Trophoblast cell (in vitro differentiated cells and primary cell): ENCODE measurements at regions not wholly inside any gene's neighbourhood (a gene's known extent, or its start where the extent isn't known, plus 50 kb on each side); places are given as distances from the start of the nearest gene placed in this dataset.
A peak's percentile ranks its signal among the peaks of the same experiment; 100 is the strongest.

Experiments used
- DNase-seq, 2 donors: peaks; one replicate each; pipeline ENCODE4 v3.0.0-alpha.2; 2016
- H2AFZ ChIP-seq: 2 replicates; pipeline ENCODE4 v1.6.1; 2013; ENCODE audit warnings: low read length, moderate library complexity, mild to moderate bottlenecking; ENCODE audit not compliant: insufficient read depth, poor library complexity
- H2AK5ac ChIP-seq: 2 replicates; pipeline ENCODE4 v1.6.1; 2013; ENCODE audit warnings: mild to moderate bottlenecking, low read length
- H2BK120ac ChIP-seq: 2 replicates; pipeline ENCODE4 v1.6.1; 2013; ENCODE audit warnings: low read length, mild to moderate bottlenecking, moderate library complexity; ENCODE audit not compliant: insufficient read depth, poor library complexity
- H2BK12ac ChIP-seq: 2 replicates; pipeline ENCODE4 v1.6.1; 2013; ENCODE audit warnings: mild to moderate bottlenecking, low read length, moderate library complexity
- H2BK5ac ChIP-seq: 2 replicates; pipeline ENCODE4 v1.6.1; 2013; ENCODE audit warnings: low read length, low read depth, moderate library complexity, mild to moderate bottlenecking; ENCODE audit not compliant: poor library complexity
- H3K14ac ChIP-seq: 2 replicates; pipeline ENCODE4 v1.6.1; 2013; ENCODE audit warnings: mild to moderate bottlenecking, low read length
- H3K18ac ChIP-seq: 2 replicates; pipeline ENCODE4 v1.6.1; 2013; ENCODE audit warnings: mild to moderate bottlenecking, low read length
- H3K23ac ChIP-seq: 2 replicates; pipeline ENCODE4 v1.6.1; 2013; ENCODE audit warnings: low read length
- H3K27ac ChIP-seq: 2 replicates; pipeline ENCODE4 v1.5.1; 2013; ENCODE audit warnings: low read depth, mild to moderate bottlenecking, inconsistent platforms, low read length, moderate library complexity
- H3K27me3 ChIP-seq: 2 replicates; pipeline ENCODE4 v1.6.1; 2013; ENCODE audit warnings: inconsistent platforms, mild to moderate bottlenecking, low read length, moderate library complexity; ENCODE audit not compliant: insufficient read depth
- H3K36me3 ChIP-seq, 2 experiments: 1 replicate in 1 of 2; 2 replicates in 1 of 2; pipeline ENCODE4 v1.6.1; 2013; ENCODE audit warnings: low read length in 2 of 2, mild to moderate bottlenecking in 2 of 2, moderate library complexity in 1 of 2; ENCODE audit not compliant: insufficient read depth in 2 of 2, control insufficient read depth in 1 of 2
- H3K4ac ChIP-seq: 2 replicates; pipeline ENCODE4 v1.6.1; 2013; ENCODE audit warnings: low read depth, mild to moderate bottlenecking, low read length, moderate library complexity
- H3K4me1 ChIP-seq, 2 experiments: 1 replicate in 1 of 2; 2 replicates in 1 of 2; pipeline ENCODE4 v1.6.1; 2013; ENCODE audit warnings: low read length in 2 of 2, mild to moderate bottlenecking in 2 of 2, moderate library complexity in 1 of 2; ENCODE audit not compliant: insufficient read depth in 2 of 2, control insufficient read depth in 1 of 2
- H3K4me2 ChIP-seq: 2 replicates; pipeline ENCODE4 v1.6.1; 2013; ENCODE audit warnings: inconsistent platforms, mild to moderate bottlenecking, low read length, moderate library complexity
- H3K4me3 ChIP-seq: 2 replicates; pipeline ENCODE4 v1.5.1; 2013; ENCODE audit warnings: mild to moderate bottlenecking, low read depth, low read length, inconsistent platforms
- H3K79me1 ChIP-seq: one replicate; pipeline ENCODE4 v1.6.1; 2013; ENCODE audit warnings: low read length
- H3K79me2 ChIP-seq: 2 replicates; pipeline ENCODE4 v1.6.1; 2013; ENCODE audit warnings: low read length, mild to moderate bottlenecking; ENCODE audit not compliant: control insufficient read depth, insufficient read depth, poor library complexity
- H3K9ac ChIP-seq: 2 replicates; pipeline ENCODE4 v1.6.1; 2013; ENCODE audit warnings: mild to moderate bottlenecking, low read length
- H3K9me3 ChIP-seq: 2 replicates; pipeline ENCODE4 v1.6.1; 2013; ENCODE audit warnings: low read depth, mild to moderate bottlenecking, control low read depth, inconsistent platforms, low read length; ENCODE audit not compliant: insufficient read depth
- H4K12ac ChIP-seq: 2 replicates; pipeline ENCODE4 v1.6.1; 2013; ENCODE audit warnings: low read depth, mild to moderate bottlenecking, low read length, moderate library complexity
- H4K8ac ChIP-seq: 2 replicates; pipeline ENCODE4 v1.6.1; 2013; ENCODE audit warnings: low read depth, mild to moderate bottlenecking, low read length, moderate library complexity
- H4K91ac ChIP-seq: one replicate; pipeline ENCODE4 v1.6.1; 2013; ENCODE audit warnings: low read depth, mild to moderate bottlenecking, low read length, moderate library complexity
- WGBS: extraction: QIAGEN DNeasy Blood & Tissue Kit; methylation state at CpG from one replicate; pipeline ENCODE4 v1.1.7; 2013; ENCODE audit warnings: missing lambda C conversion rate; ENCODE audit not compliant: insufficient read length, insufficient coverage; ENCODE audit errors: extremely low coverage; 5-methylcytosine and 5-hydroxymethylcytosine counted together

GRCh38 chrX:20374450-20374849 is 107.7 kb upstream of the RPS6KA3 start:
- Histone ChIP-seq H2AFZ (no peak overlapping the region), H4K91ac (peak overlapping the region; percentile 47), H3K79me2 (no peaks in the 10 kb centered on the region), H3K4me2 (no peak overlapping the region), H3K23ac (no peak overlapping the region), H3K27ac (no peak overlapping the region), H3K79me1 (peaks cover 2% of the 10 kb centered on the region), H3K4me1 (peaks cover 0 to 5% of the 10 kb centered on the region in 2 experiments), H3K9me3 (no peaks in the 10 kb centered on the region), H3K4ac (no peak overlapping the region), H3K14ac (no peak overlapping the region), H3K9ac (no peak overlapping the region), H2AK5ac (no peak overlapping the region), H4K8ac (no peak overlapping the region), H2BK12ac (no peak overlapping the region), H3K36me3 (no peaks in the 10 kb centered on the region), H3K27me3 (no peaks in the 10 kb centered on the region), H4K12ac (no peak overlapping the region), H3K4me3 (no peak overlapping the region), H2BK5ac (no peak overlapping the region), H2BK120ac (no peak overlapping the region), H3K18ac (no peak overlapping the region)
- DNase-seq = no peak
- no CpG with 5 or more reads among the region's 4 CpGs for WGBS

DNA sequence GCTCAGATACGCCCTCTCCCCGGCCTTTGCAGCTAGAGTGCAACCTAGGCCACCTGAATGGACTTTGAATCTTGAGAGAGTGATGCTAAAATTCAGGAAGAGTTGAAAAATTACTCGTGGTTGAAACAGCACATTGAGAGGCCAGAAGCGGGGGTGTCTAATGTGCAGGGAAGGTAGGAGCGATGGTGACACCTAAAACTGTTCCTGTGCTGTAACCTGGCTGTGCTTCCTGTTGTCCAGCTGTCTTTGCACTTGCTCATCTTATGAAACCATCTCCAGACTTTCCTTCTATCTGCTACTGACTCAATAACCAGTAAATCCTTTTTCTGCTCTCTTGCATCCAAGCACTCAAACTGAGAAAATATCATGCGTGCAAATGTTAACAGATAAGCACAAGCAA is 106.4 kb upstream of the RPS6KA3 start:
- H3K27ac ChIP-seq = no peak overlapping the region
- H4K8ac ChIP-seq = no peak overlapping the region
- no peak overlapping the region for H3K4me2 ChIP-seq
- H3K79me1 ChIP-seq = no peaks in the 10 kb centered on the region
- H4K91ac ChIP-seq = no peak overlapping the region
- DNase-seq = no peak
- no peak overlapping the region for H3K4ac ChIP-seq
- no peak overlapping the region for H2BK12ac ChIP-seq
- no peaks in the 10 kb centered on the region for H3K36me3 ChIP-seq
- no peaks in the 10 kb centered on the region for H3K9me3 ChIP-seq
- H2AFZ ChIP-seq = no peak overlapping the region
- H3K9ac ChIP-seq = no peak overlapping the region
- H3K14ac ChIP-seq = no peak overlapping the region
- no peak overlapping the region for H2BK120ac ChIP-seq
- H4K12ac ChIP-seq = no peak overlapping the region
- H3K79me2 ChIP-seq = no peaks in the 10 kb centered on the region
- no peak overlapping the region for H3K18ac ChIP-seq
- no peak overlapping the region for H2AK5ac ChIP-seq
- H3K27me3 ChIP-seq = no peaks in the 10 kb centered on the region
- no peak overlapping the region for H3K23ac ChIP-seq
- no peak overlapping the region for H2BK5ac ChIP-seq
- WGBS = no CpG with 5 or more reads among the region's 6 CpGs
- H3K4me3 ChIP-seq = no peak overlapping the region
- peaks cover 0 to 5% of the 10 kb centered on the region in 2 experiments for H3K4me1 ChIP-seq

DNA sequence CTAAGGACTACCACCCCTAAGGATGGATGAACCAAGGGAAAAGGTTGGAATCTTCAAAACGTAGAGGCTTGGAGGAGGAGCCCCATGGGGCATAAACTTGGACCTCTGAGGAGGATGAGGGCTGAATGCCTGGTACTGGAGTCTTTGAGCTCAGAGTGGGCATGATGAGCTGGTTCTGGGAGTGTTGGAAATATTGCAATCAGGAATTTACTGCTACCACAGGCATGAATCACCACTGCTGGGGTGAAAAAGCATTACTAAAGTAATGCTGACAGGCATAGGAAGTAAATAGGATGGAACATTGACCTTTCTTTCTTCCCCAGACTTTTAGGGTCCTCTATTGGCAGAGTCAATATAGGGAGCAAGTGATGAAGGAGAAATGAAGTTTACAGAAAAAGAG is 105.8 kb upstream of the RPS6KA3 start:
- H3K9ac ChIP-seq = no peak overlapping the region
- no peak overlapping the region for H2AFZ ChIP-seq
- H3K27ac ChIP-seq = no peak overlapping the region
- no peak overlapping the region for H3K18ac ChIP-seq
- no peak overlapping the region for H3K4me2 ChIP-seq
- no peak for DNase-seq
- H4K12ac ChIP-seq = no peak overlapping the region
- no peak overlapping the region for H4K8ac ChIP-seq
- H3K14ac ChIP-seq = no peak overlapping the region
- H2BK12ac ChIP-seq = no peak overlapping the region
- no peaks in the 10 kb centered on the region for H3K27me3 ChIP-seq
- H3K4ac ChIP-seq = no peak overlapping the region
- WGBS = no CpG with 5 or more reads among the region's 1 CpG
- no peak overlapping the region for H3K23ac ChIP-seq
- H3K4me3 ChIP-seq = no peak overlapping the region
- no peaks in the 10 kb centered on the region for H3K79me1 ChIP-seq
- no peak overlapping the region for H2AK5ac ChIP-seq
- H4K91ac ChIP-seq = no peak overlapping the region
- H3K36me3 ChIP-seq = no peaks in the 10 kb centered on the region
- H3K9me3 ChIP-seq = no peaks in the 10 kb centered on the region
- H3K4me1 ChIP-seq = peaks cover 0 to 5% of the 10 kb centered on the region in 2 experiments
- H2BK5ac ChIP-seq = no peak overlapping the region
- no peaks in the 10 kb centered on the region for H3K79me2 ChIP-seq
- H2BK120ac ChIP-seq = no peak overlapping the region

GRCh38 chrX:20369468-20369867 is 102.8 kb upstream of the RPS6KA3 start:
- no peak overlapping the region for H3K23ac ChIP-seq
- no peak overlapping the region for H3K18ac ChIP-seq
- H3K4me1 ChIP-seq = peaks cover 0 to 5% of the 10 kb centered on the region in 2 experiments
- no peaks in the 10 kb centered on the region for H3K79me2 ChIP-seq
- no peak overlapping the region for H4K12ac ChIP-seq
- no peaks in the 10 kb centered on the region for H3K9me3 ChIP-seq
- no peak overlapping the region for H2BK120ac ChIP-seq
- no peak overlapping the region for H4K8ac ChIP-seq
- no peaks in the 10 kb centered on the region for H3K27me3 ChIP-seq
- no peak overlapping the region for H3K9ac ChIP-seq
- no peak overlapping the region for H2BK5ac ChIP-seq
- no peak overlapping the region for H3K27ac ChIP-seq
- H3K4me2 ChIP-seq = no peak overlapping the region
- no peak overlapping the region for H2BK12ac ChIP-seq
- H3K14ac ChIP-seq = no peak overlapping the region
- H4K91ac ChIP-seq = no peak overlapping the region
- no peak for DNase-seq
- no peak overlapping the region for H2AK5ac ChIP-seq
- H3K4ac ChIP-seq = no peak overlapping the region
- no peaks in the 10 kb centered on the region for H3K36me3 ChIP-seq
- H3K79me1 ChIP-seq = no peaks in the 10 kb centered on the region
- no CpG with 5 or more reads among the region's 3 CpGs for WGBS
- H3K4me3 ChIP-seq = no peak overlapping the region
- H2AFZ ChIP-seq = no peak overlapping the region
